Esophagus muscularis mucosa (tissue), 2 donors: ENCODE measurements at regions not wholly inside any gene's neighbourhood (a gene's known extent, or its start where the extent isn't known, plus 50 kb on each side); places are given as distances from the start of the nearest gene placed in this dataset.

ENCODE experiments used
- EP300 ChIP-seq: sonication (generic); formaldehyde crosslinking; IDR thresholded peaks from one replicate; pipeline ENCODE4 v1.6.1; 2017; ENCODE audit warnings: antibody characterized with exemption
- POLR2A ChIP-seq: fragments of 450-650 bp; IDR thresholded peaks from one replicate; pipeline ENCODE4 v1.6.1; 2017; ENCODE audit warnings: antibody characterized with exemption, moderate library complexity, mild to moderate bottlenecking, low read depth

DNA sequence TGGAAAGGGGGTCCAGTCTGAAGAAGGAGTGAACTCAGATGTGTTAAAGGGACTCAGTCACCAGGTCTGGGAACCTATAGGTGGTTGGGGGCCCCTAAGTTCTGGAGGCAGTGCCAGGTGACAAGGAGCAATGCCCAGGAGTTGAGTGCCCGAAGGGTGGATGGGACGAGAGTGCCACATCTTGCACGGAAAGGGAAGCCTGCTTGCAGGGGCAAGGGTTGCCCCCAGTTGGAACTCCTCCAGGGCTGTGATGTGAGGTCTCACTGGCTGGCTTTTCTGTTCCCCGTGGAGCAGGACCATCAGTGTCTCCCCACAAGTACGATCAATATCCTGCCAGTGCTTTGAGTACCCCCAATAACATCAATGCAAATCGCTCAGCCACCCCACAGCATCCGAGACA is 107.3 kb downstream of the TOMM20 start:
- no peak for TF ChIP-seq POLR2A
- no peak for TF ChIP-seq EP300
